ENCODE measurements at regions not wholly inside any gene's neighbourhood (a gene's known extent, or its start where the extent isn't known, plus 50 kb on each side); places are given as distances from the start of the nearest gene placed in this dataset.

- no peak for TF ChIP-seq PATZ1 (CRISPR knock-in tag; IDR thresholded peaks at IDR 0.05; ENCODE audit: borderline replicate concordance)
- no peak for TF ChIP-seq OSR1 (CRISPR knock-in tag; IDR thresholded peaks at IDR 0.05)
- TF ChIP-seq ESRRG (CRISPR knock-in tag; IDR thresholded peaks at IDR 0.05) = no peak
- TF ChIP-seq PPARA (CRISPR knock-in tag; IDR thresholded peaks at IDR 0.05; ENCODE audit: borderline replicate concordance) = no peak
- no peak for TF ChIP-seq ZNF8 (CRISPR knock-in tag; IDR thresholded peaks at IDR 0.05)
- no peak for TF ChIP-seq BACH2 (CRISPR knock-in tag; IDR thresholded peaks at IDR 0.05; ENCODE audit: borderline replicate concordance)
- TF ChIP-seq ARNTL (CRISPR knock-in tag; IDR thresholded peaks at IDR 0.05; ENCODE audit: borderline replicate concordance, low read depth) = no peak
- no peak for TF ChIP-seq ZNF70 (CRISPR knock-in tag; IDR thresholded peaks at IDR 0.05)
- ATAC-seq = no peak
Measured at GRCh38 chr3:171955598-171955997, 83.8 kb upstream of the FNDC3B start.

- ATAC-seq = peak; percentile 37; the same call in 1 of the 3 replicates
- TF ChIP-seq ISL1 (CRISPR knock-in tag; IDR thresholded peaks at IDR 0.05) (no peak), OSR1 (CRISPR knock-in tag; IDR thresholded peaks at IDR 0.05) (no peak), SNAI2 (CRISPR knock-in tag; IDR thresholded peaks at IDR 0.05) (no peak), ZNF70 (CRISPR knock-in tag; IDR thresholded peaks at IDR 0.05) (no peak), CREB5 (CRISPR knock-in tag; IDR thresholded peaks at IDR 0.05; ENCODE audit: low read depth) (no peak), ZFP30 (CRISPR knock-in tag; IDR thresholded peaks at IDR 0.05) (no peak), ZNF8 (CRISPR knock-in tag; IDR thresholded peaks at IDR 0.05) (no peak), PATZ1 (CRISPR knock-in tag; IDR thresholded peaks at IDR 0.05; ENCODE audit: borderline replicate concordance) (no peak), ESRRG (CRISPR knock-in tag; IDR thresholded peaks at IDR 0.05) (no peak), GLIS3 (CRISPR knock-in tag; IDR thresholded peaks at IDR 0.05) (no peak), TOX (CRISPR knock-in tag; IDR thresholded peaks at IDR 0.05; ENCODE audit: borderline replicate concordance) (no peak), ARNTL (CRISPR knock-in tag; IDR thresholded peaks at IDR 0.05; ENCODE audit: borderline replicate concordance, low read depth) (no peak), TCF4 (CRISPR knock-in tag; IDR thresholded peaks at IDR 0.05; ENCODE audit: borderline replicate concordance) (no peak), POU6F1 (CRISPR knock-in tag; IDR thresholded peaks at IDR 0.05; ENCODE audit: borderline replicate concordance, low read depth) (no peak), CSRNP3 (CRISPR knock-in tag; IDR thresholded peaks at IDR 0.05) (no peak), ZFP3 (CRISPR knock-in tag; IDR thresholded peaks at IDR 0.05) (no peak), BACH2 (CRISPR knock-in tag; IDR thresholded peaks at IDR 0.05; ENCODE audit: borderline replicate concordance) (no peak), RARB (CRISPR knock-in tag; IDR thresholded peaks at IDR 0.05) (no peak)
Measured at GRCh38 chr3:171956181-171956683, 83.1 kb upstream of the FNDC3B start.

- no peak for ATAC-seq
- TF ChIP-seq OSR1 (CRISPR knock-in tag; IDR thresholded peaks at IDR 0.05) = no peak
- TF ChIP-seq ZC3H10 (CRISPR knock-in tag; IDR thresholded peaks at IDR 0.05) = no peak
- TF ChIP-seq CSDC2 (CRISPR knock-in tag; IDR thresholded peaks at IDR 0.05) = no peak
- no peak for TF ChIP-seq TOX (CRISPR knock-in tag; IDR thresholded peaks at IDR 0.05; ENCODE audit: borderline replicate concordance)
- TF ChIP-seq PATZ1 (CRISPR knock-in tag; IDR thresholded peaks at IDR 0.05; ENCODE audit: borderline replicate concordance) = no peak
- no peak for TF ChIP-seq TSHZ2 (CRISPR knock-in tag; IDR thresholded peaks at IDR 0.05)
- no peak for TF ChIP-seq ZNF70 (CRISPR knock-in tag; IDR thresholded peaks at IDR 0.05)
- TF ChIP-seq CSRNP3 (CRISPR knock-in tag; IDR thresholded peaks at IDR 0.05) = no peak
- TF ChIP-seq ESRRG (CRISPR knock-in tag; IDR thresholded peaks at IDR 0.05) = no peak
- no peak for TF ChIP-seq ZFP3 (CRISPR knock-in tag; IDR thresholded peaks at IDR 0.05)
- no peak for TF ChIP-seq TCF4 (CRISPR knock-in tag; IDR thresholded peaks at IDR 0.05; ENCODE audit: borderline replicate concordance)
Measured at GRCh38 chr3:171956705-171957104, 82.7 kb upstream of the FNDC3B start.
